NCI-H345 (cell line): ENCODE measurements at regions not wholly inside any gene's neighbourhood (a gene's known extent, or its start where the extent isn't known, plus 50 kb on each side); places are given as distances from the start of the nearest gene placed in this dataset.

Source experiments
- DNase-seq: peaks from one replicate; lab custom pipeline; 2025; lab: John Stamatoyannopoulos, UW

DNA sequence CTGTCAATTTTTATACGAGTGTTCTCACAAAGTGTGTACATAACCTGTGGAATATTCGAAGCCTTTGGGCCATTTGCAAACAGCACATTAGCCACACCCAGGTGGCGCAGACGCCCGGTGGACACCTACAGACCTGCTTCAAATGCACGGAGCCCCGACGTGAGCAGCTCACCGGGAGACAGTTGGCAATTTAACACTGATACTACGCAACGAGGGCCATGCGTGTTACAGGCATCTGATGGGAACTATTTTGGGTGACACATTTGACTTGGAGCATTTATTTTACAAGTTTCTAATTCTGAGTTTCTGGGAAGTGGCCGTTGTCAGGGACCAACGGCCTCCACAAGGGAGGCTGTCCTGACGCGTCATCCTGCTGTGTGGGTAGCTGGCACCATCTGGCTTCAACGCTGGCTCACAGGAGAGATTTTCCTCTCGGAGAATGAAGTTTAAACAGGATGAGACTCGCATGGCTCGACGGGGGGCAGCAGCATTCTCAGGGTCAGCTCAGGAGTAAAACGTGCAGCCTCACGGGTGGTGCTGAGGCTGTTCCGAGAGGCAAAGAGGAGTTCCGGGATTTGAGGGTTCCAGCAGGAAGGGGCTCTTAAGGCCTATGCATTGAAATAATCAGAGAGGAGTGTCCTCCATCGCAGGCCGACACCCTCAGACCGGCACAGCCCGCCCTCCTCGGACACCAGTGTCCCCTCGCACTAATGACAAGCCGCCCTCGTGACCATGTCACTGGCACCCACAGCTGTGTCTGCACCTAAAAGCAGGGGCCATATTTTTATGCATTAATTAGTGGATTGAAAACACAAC lies 207.4 kb downstream of the DLL1 start:
- peak; percentile 21 for DNase-seq

DNA sequence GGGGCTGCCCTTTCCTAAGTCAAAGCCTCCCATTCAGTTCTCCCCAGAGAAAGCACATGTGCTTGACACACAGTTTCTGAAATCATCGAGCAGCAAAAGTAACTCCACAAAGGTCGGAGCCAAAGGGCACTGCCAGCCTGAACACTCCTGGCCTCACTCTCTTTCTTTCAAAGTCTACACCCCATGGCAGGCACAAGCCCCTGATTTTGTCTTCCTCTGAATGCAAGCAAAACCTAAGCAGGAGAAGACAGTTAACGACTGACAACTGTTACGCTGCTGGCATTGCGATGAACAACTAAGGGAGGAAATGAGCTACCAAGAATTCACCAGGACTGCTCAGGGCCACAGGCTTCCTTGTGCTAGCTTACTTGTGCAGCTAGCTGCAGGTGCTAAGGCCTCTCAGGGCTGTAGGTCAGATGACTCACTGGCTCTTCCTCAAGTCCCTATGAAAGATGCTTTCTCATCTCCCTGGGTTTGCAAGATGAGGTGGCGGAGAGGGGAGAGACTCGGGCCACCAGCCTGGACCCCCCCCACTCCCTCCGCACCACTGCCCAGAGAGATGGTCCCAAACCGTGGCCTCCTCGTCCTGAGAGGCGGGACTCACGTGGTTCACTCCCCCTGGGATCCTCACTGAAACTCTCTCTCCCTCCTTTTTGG lies 208.2 kb downstream of the DLL1 start:
- no peak for DNase-seq

DNA sequence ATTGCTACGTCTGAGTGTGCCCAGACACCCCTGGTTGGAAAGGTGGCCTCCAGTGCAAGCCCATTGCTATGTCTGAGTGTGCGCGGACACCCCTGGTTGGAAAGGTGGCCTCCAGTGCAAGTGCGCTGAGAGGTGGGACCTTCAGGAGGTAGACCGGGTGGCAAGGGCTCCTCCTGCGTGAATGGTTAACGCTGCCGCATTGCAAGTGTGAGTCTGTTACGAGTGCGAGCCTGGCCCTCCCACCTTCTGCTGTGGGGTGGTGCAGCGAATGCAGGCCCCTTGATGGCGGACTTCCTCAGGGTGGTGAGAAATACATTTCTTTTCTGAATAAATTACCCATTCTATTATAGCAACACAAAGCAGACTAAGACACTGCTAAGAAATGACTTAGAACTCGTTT lies 208.8 kb downstream of the DLL1 start:
- DNase-seq = no peak

GRCh38 chr6:170081556-170081955 lies 209.3 kb downstream of the DLL1 start:
- DNase-seq = no peak

- DNase-seq = peak; percentile 64
Measured at GRCh38 chr6:170080828-170081371, 210.0 kb downstream of the DLL1 start.

- DNase-seq = no peak
Measured at GRCh38 chr6:170080169-170080827, 210.6 kb downstream of the DLL1 start.

DNA sequence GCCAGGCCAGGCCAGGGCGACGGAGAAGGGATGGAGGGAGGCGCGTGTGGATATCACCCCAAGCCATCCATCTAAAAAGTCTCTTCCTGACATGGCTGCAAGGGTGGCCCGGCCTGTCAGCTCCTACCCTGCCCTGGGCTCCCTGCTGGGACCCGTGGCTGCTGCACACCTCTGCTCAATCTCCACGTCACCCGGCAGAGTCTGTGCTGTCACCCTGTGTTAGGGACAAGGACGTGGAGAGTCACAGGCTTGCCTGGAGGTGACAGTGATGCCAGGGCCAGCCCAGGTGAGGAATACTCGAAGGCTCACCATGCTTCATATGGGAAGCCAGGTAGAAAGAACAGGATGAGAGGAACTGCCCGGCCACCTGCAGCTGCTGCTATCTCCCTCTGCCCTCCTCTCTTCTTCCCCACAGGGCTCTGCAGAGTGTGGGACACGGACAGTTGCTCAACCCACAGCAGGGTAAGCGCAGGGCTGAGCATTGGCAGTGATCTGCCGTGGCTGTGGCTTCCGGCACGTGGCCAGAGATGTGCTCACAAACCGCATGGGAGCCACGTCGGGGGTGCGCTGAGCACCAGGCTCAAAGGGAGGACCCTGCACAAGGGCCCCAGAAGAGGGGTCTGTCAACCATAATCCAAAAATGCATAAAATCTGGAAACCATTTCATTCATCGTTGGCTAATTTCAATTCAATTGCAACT lies 214.3 kb downstream of the DLL1 start:
- DNase-seq = no peak

DNA sequence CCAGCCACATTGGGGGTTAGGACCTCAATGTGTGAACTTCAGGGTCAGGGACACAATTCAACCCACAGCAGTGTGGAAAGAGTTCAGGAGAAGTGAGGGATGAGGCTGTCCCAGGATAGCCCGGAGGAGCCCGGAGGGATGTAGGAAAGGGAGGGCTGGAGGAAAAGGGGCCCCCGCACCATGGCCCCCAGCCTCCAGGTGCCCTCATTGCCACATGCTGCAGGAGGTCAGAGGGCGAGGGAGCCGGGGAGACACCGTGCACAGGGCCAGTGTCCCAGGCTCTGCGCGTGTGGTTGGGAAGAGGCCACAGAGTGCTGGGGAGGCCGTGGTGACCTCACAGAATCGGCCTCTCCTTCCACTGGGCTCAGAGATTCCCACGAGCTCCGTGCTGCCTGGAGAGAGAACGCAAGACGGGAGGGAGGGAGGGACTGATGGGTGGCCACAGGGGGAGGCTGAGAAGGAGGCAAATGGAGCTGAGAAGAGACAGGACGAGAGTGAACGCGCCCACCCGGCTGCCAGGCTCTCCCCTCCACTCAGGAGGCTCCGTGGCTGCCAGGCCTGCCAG lies 215.1 kb downstream of the DLL1 start:
- DNase-seq = no peak

DNA sequence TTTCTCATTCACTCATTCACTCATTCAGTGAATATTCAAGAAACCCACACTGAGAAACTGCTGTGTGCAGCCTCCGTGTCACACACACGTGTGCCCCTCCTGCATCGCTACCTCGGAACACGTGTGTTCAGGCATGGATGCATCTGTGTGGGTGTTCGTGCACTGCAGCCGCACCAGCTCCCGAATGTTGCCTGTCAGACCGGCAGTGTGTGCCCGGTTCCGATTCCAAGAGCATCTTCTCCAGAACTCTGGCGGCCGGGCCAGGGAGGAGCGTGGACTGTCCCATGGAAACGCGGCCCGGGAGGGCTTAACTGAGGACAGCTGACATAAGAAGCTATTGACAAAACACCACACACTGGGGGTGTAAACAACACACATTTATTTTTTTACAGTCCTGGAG lies 216.0 kb downstream of the DLL1 start:
- no peak for DNase-seq

DNA sequence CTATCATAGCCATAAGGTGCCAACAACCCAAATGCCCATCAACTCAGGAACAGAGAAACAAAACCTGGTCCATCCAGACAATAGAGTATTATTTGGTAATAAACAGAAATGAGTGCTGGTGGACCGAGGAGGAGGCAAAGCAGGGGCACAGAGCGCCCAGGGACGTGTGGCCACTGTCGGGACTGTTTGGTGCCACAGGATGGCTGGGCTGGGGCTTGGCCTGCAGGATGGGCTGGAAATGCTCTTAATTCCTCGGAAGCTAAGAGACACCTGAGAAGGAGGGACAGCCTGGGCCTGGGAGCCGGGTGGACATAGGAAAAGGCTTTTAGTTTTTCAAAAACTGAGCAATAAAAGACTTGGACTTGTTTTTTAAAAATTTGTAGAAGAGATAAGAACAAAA lies 216.4 kb downstream of the DLL1 start:
- DNase-seq = no peak

DNA sequence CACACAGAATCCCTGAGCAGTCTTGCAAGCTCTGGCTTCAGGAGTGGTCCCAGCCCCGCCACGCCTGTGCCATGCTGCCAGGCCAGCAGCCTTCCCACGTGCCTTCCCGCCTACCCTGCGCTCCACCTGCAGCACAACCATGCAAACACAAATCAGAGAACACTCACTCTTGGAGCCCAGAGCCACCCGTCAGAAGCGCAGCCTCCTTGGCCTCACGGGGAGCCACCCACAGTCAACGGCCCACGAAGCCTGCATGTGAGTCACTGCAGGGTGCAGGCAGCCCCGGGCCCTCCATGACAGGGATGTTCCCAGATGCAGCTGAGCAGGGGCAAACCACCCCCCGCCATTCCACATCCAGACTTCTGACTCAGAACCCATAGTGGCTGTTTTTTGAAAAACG lies 217.0 kb downstream of the DLL1 start:
- no peak for DNase-seq

- DNase-seq = no peak
Measured at GRCh38 chr6:170072246-170072645, 218.6 kb downstream of the DLL1 start.

DNA sequence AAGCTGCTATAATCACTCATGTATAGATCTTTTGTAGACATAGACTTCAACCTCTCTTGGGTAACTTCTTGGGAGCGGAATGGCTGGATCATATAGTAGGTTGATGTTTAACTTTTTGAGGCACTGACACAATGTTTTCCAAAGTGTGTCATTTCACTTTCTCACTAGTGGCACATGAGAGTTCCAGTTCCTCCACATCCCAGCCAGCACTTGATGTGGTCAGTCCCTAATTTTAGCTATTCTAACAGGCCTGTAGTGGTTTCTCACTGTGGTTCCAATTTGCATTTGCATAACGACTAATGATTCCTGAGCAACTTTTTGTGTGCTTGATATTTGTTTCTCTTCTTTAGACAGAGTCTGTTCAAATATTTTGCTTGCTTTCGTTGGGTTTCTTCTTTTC lies 221.3 kb downstream of the DLL1 start:
- no peak for DNase-seq

- DNase-seq = no peak
Measured at GRCh38 chr6:170068496-170068895, 222.4 kb downstream of the DLL1 start.

DNA sequence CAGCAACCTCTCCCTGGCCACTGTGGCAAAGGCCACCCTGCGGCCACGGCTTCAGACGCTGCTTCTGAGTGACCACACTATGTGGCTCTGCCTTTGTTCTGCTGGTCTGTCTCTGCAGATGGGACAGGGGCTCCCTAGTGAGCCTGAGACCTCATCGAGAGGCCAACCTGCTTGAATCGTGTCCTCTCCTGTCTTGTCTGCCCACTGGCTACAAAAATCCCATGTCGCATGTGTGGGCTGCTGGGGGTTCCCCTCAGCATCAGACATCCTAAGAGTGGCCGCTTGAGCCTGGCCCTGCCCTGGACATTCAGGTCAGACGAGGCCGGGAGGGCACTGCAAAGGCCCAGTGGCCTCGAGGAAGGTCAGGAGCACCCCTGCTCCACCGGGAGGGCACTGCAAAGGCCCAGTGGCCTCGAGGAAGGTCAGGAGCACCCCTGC lies 222.9 kb downstream of the DLL1 start:
- DNase-seq = no peak

GRCh38 chr6:170067181-170067641 lies 223.7 kb downstream of the DLL1 start:
- DNase-seq = no peak

DNA sequence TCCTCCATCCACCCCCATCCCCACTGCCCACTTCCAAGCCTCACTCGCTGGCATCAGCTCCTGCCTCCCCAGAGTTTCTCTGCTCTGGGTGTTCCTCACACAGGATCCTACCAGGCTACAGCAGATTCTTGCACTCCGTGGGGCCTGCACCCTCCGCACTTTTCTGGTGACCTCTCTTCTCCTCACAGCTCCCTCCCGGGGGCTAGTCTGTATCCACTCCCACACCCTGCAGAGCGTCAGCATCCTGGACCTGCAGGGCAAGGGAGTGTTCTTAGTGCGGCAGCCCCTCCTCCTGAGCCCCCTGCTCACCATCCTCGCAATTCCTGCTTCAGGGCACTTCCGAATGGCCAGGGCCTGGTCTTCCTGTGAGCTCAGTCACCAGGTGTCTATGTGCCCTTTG lies 224.2 kb downstream of the DLL1 start:
- no peak for DNase-seq

- no peak for DNase-seq
Measured at GRCh38 chr6:170063851-170064602, 226.9 kb downstream of the DLL1 start.

- no peak for DNase-seq
Measured at GRCh38 chr6:170063431-170063830, 227.4 kb downstream of the DLL1 start.

DNA sequence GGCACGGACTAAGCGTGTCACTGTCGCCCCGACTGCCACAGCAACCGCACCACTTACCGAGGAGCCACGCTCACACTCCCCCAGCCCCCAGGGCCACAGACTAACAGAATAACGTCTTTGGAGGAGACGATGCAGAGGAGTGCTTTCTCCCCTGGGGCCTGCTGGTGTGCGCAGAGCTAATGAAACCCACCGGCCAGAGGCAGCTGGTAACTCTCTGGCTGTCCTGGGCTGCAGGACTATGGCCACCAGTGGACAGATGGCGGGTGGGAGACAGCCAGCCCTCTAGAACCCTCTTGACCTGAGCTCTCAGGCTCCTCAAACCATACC lies 228.0 kb downstream of the DLL1 start:
- no peak for DNase-seq
